ENCODE measurements at regions not wholly inside any gene's neighbourhood (a gene's known extent, or its start where the extent isn't known, plus 50 kb on each side); places are given as distances from the start of the nearest gene placed in this dataset.

DNA sequence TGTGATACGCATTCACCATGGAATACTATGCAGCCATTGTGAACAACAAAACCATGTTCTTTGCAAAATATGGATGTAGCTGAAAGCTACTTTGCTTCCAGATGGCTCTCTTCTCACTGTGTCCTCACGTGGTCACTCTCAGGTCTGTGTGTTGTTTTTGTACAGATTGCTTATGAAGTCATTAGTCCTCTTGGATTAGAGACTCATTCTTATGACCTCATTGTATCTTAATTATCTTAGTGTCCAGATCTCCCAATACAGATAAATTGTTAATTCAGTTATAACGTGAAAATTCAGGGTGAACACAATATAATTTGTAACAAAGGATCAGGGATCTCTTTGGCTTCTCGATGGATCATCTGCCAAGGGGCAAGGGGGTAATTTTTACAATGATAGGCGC, 100.4 kb upstream of the TOP3B start:
- WGBS, 2 donors = 64 to 67% methylated on average over 5 of the region's 5 CpGs
- H3K9me3 ChIP-seq (ENCODE audit: control insufficient read depth, low read length) = no peaks in the 10 kb centered on the region
- intact Hi-C loops (cut with DNase I) = no loop called here
- H3K27ac ChIP-seq (ENCODE audit: low read depth in 1 of 2, low read length in 2 of 2) = no peak overlapping the region
- H3K36me3 ChIP-seq (ENCODE audit: control insufficient read depth in 1 of 2, insufficient read depth in 2 of 2, low read length in 1 of 2) = no peaks in the 10 kb centered on the region
- no peaks in the 10 kb centered on the region for H3K27me3 ChIP-seq (ENCODE audit: control insufficient read depth in 1 of 2, insufficient read depth in 2 of 2, low read length in 1 of 2)
- H3K4me3 ChIP-seq (ENCODE audit: low read length in 2 of 2) = no peak overlapping the region
- ATAC-seq (ENCODE audit: low FRiP score) (no peak), DNase-seq (no peak)
- no peaks in the 10 kb centered on the region for H3K4me1 ChIP-seq (ENCODE audit: control insufficient read depth in 1 of 2, insufficient read depth in 2 of 2, low read length in 2 of 2)

DNA sequence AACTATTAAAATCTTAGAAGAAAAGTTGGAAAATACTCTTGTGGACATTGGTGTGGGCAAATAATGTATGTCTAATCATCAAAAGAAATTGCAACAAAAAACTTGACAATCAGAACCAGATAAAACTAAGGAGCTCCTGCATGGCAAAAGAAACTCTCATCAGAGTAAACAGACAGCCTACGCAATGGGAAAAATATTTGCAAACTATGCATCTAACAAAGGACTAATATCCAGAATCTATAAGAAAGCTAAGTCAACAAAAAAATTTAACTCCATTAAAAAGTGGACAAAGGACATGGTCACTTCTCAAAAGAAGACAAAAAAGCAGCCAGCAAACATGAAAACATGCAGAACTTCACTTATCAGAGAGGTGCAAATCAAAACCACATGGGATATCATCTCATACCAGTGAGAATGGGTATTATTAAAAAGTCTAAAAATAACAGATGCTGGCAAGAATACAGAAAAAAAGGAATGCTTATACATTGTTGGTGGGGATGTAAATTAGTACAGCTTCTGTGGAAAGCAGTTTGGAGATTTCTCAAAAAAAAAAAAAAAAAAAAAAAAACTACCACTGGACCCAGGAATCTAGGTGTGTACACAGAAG, 99.7 kb upstream of the TOP3B start:
- Histone ChIP-seq H3K9me3 (ENCODE audit: control insufficient read depth, low read length) (no peaks in the 10 kb centered on the region), H3K4me3 (ENCODE audit: low read length in 2 of 2) (no peak overlapping the region), H3K36me3 (ENCODE audit: control insufficient read depth in 1 of 2, insufficient read depth in 2 of 2, low read length in 1 of 2) (no peaks in the 10 kb centered on the region), H3K4me1 (ENCODE audit: control insufficient read depth in 1 of 2, insufficient read depth in 2 of 2, low read length in 2 of 2) (no peaks in the 10 kb centered on the region), H3K27me3 (ENCODE audit: control insufficient read depth in 1 of 2, insufficient read depth in 2 of 2, low read length in 1 of 2) (no peaks in the 10 kb centered on the region), H3K27ac (ENCODE audit: low read depth in 1 of 2, low read length in 2 of 2) (no peak overlapping the region)
- WGBS, 2 donors = 78 to 84% methylated on average over 1 of the region's 1 CpG
- DNase-seq = no peak
- ATAC-seq (ENCODE audit: low FRiP score) = no peak
- intact Hi-C loops (cut with DNase I) = no loop called here

- WGBS, 2 donors = 48 to 54% methylated on average over 2 of the region's 2 CpGs
- DNase-seq = no peak
- no peak for ATAC-seq (ENCODE audit: low FRiP score)
- intact Hi-C loops (cut with DNase I) = no loop called here
- H3K27me3 ChIP-seq (ENCODE audit: control insufficient read depth in 1 of 2, insufficient read depth in 2 of 2, low read length in 1 of 2) = no peaks in the 10 kb centered on the region
- no peak overlapping the region for H3K27ac ChIP-seq (ENCODE audit: low read depth in 1 of 2, low read length in 2 of 2)
- H3K36me3 ChIP-seq (ENCODE audit: control insufficient read depth in 1 of 2, insufficient read depth in 2 of 2, low read length in 1 of 2) = no peaks in the 10 kb centered on the region
- H3K4me1 ChIP-seq (ENCODE audit: control insufficient read depth in 1 of 2, insufficient read depth in 2 of 2, low read length in 2 of 2) = no peaks in the 10 kb centered on the region
- H3K4me3 ChIP-seq (ENCODE audit: low read length in 2 of 2) = no peak overlapping the region
- H3K9me3 ChIP-seq (ENCODE audit: control insufficient read depth, low read length) = no peaks in the 10 kb centered on the region
Observed at GRCh38 chr22:22080270-22080669, 97.7 kb upstream of the TOP3B start.

DNA sequence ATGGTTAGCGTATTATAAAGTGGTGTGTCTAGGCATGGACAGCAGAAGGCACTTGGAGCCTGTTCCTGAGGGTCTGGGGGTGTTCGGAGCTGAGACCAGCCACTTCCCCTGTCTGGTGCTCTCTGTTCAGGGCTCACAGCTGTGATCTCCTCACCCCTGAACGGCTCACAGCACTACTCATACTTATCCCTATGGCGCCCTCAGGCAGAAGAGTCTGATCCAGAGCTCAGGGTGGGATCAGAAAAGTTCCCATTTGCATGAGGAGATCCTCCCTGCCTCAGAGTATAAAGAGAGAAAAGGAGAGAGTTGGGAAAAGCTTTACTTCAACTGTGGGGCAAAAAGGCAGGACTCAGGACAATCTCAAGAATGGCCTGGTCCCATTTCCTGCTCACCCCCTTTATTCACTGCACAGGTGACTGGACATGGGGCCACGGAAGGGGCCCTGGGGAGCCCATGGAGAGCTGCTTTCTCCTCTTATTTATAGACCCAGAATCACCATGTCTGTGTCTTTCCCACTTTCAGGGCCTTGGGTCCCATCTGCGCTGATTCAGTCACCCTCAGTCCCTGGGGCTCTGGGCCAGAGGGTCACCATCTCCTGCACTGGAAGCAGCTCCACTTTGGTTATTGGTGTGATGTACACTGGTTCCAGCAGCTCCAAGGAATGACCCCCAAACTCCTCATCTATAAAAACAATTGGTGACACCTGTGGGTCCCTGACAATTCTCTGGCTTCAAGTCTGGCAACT, 97.0 kb upstream of the TOP3B start:
- Histone ChIP-seq H3K27ac (ENCODE audit: low read depth in 1 of 2, low read length in 2 of 2) (no peak overlapping the region), H3K4me1 (ENCODE audit: control insufficient read depth in 1 of 2, insufficient read depth in 2 of 2, low read length in 2 of 2) (no peaks in the 10 kb centered on the region), H3K9me3 (ENCODE audit: control insufficient read depth, low read length) (no peaks in the 10 kb centered on the region), H3K27me3 (ENCODE audit: control insufficient read depth in 1 of 2, insufficient read depth in 2 of 2, low read length in 1 of 2) (no peaks in the 10 kb centered on the region), H3K36me3 (ENCODE audit: control insufficient read depth in 1 of 2, insufficient read depth in 2 of 2, low read length in 1 of 2) (no peaks in the 10 kb centered on the region), H3K4me3 (ENCODE audit: low read length in 2 of 2) (no peak overlapping the region)
- WGBS, 2 donors = 69 to 75% methylated on average over 6 of the region's 6 CpGs
- no peak for ATAC-seq (ENCODE audit: low FRiP score)
- no peak for DNase-seq
- intact Hi-C loops (cut with DNase I) = no loop called here

GRCh38 chr22:22078329-22078728, 95.7 kb upstream of the TOP3B start:
- Histone ChIP-seq H3K27ac (ENCODE audit: low read depth in 1 of 2, low read length in 2 of 2) (no peak overlapping the region), H3K4me1 (ENCODE audit: control insufficient read depth in 1 of 2, insufficient read depth in 2 of 2, low read length in 2 of 2) (no peaks in the 10 kb centered on the region), H3K4me3 (ENCODE audit: low read length in 2 of 2) (no peak overlapping the region), H3K36me3 (ENCODE audit: control insufficient read depth in 1 of 2, insufficient read depth in 2 of 2, low read length in 1 of 2) (no peaks in the 10 kb centered on the region), H3K9me3 (ENCODE audit: control insufficient read depth, low read length) (no peaks in the 10 kb centered on the region), H3K27me3 (ENCODE audit: control insufficient read depth in 1 of 2, insufficient read depth in 2 of 2, low read length in 1 of 2) (no peaks in the 10 kb centered on the region)
- no peak for ATAC-seq (ENCODE audit: low FRiP score)
- intact Hi-C loops (cut with DNase I) = no loop called here
- DNase-seq = no peak
- 0 to 45% methylated on average over 1 of the region's 1 CpG for whole genome bisulfite sequencing, 2 donors

DNA sequence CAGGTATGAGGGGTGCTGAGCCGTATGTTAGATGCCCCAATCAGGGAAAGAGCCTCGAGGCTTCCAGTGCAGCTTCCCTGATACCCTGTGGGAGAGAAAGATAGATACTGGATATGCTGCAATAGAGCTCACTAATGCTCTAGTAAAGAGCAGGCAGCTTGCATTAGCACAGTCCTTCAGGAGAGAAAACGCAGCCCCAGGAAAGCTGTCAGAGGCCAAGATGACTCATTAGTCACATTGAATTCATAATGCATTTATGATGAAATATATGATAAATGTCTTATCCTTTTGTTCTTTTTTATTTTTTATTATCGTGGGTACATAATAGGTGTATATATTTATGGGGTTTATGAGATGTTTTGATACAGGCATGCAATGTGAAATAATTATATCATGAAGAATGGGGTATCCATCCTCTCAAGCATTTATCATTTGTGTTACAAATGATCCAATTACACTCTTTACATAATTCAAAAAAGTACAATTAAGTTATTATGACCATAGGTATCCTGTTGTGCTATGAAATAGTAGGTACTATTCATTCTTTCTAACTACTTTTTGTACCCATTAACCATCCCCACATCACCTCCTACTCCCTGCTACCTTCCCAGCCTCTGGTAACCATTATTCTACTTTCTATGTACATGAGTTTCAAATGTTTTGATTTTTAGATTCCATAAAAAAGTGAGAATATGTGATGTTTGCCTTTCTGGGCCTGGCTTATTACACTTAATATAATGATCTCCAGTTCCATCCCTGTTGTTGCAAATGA, 94.5 kb upstream of the TOP3B start:
- no peaks in the 10 kb centered on the region for H3K4me1 ChIP-seq (ENCODE audit: control insufficient read depth in 1 of 2, insufficient read depth in 2 of 2, low read length in 2 of 2)
- ATAC-seq (ENCODE audit: low FRiP score) = no peak
- WGBS, 2 donors = 54 to 59% methylated on average over 4 of the region's 4 CpGs

DNA sequence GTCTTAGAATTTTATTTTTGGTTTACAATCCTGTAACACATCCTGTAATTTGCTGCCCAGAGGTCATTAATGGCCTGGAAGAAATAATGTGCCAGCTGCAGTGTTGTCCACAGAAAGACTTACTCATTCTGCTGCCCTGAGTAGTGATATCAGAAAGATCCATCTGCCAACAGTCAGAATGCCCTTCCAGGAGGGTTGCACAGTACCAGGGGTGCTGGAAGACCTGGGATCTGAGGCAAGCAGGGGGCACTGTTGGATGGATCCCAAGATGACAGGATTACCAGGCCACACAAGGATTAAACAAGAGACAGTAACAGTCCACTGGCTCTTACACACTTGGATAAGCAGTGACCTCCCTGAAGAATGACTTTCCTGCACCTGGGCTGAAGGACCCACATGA, 93.8 kb upstream of the TOP3B start:
- no peaks in the 10 kb centered on the region for H3K9me3 ChIP-seq (ENCODE audit: control insufficient read depth, low read length)
- no peak for ATAC-seq (ENCODE audit: low FRiP score)
- intact Hi-C loops (cut with DNase I) = no loop called here

More for the DNA sequence above, 94.5 kb upstream of the TOP3B start:
- Histone ChIP-seq H3K36me3 (ENCODE audit: control insufficient read depth in 1 of 2, insufficient read depth in 2 of 2, low read length in 1 of 2) (no peaks in the 10 kb centered on the region), H3K4me3 (ENCODE audit: low read length in 2 of 2) (no peak overlapping the region), H3K27ac (ENCODE audit: low read depth in 1 of 2, low read length in 2 of 2) (no peak overlapping the region), H3K9me3 (ENCODE audit: control insufficient read depth, low read length) (no peaks in the 10 kb centered on the region), H3K27me3 (ENCODE audit: control insufficient read depth in 1 of 2, insufficient read depth in 2 of 2, low read length in 1 of 2) (no peaks in the 10 kb centered on the region)
- intact Hi-C loops (cut with DNase I) = no loop called here
- DNase-seq = no peak

GRCh38 chr22:22075382-22076163, 93.0 kb upstream of the TOP3B start:
- DNase-seq = no peak

More for the DNA sequence above, 93.8 kb upstream of the TOP3B start:
- no peaks in the 10 kb centered on the region for H3K27me3 ChIP-seq (ENCODE audit: control insufficient read depth in 1 of 2, insufficient read depth in 2 of 2, low read length in 1 of 2)
- H3K4me3 ChIP-seq (ENCODE audit: low read length in 2 of 2) = no peak overlapping the region
- H3K27ac ChIP-seq (ENCODE audit: low read depth in 1 of 2, low read length in 2 of 2) = no peak overlapping the region
- H3K4me1 ChIP-seq (ENCODE audit: control insufficient read depth in 1 of 2, insufficient read depth in 2 of 2, low read length in 2 of 2) = no peaks in the 10 kb centered on the region
- H3K36me3 ChIP-seq (ENCODE audit: control insufficient read depth in 1 of 2, insufficient read depth in 2 of 2, low read length in 1 of 2) = no peaks in the 10 kb centered on the region
- DNase-seq = no peak

More at GRCh38 chr22:22075382-22076163, 93.0 kb upstream of the TOP3B start:
- H3K36me3 ChIP-seq (ENCODE audit: control insufficient read depth in 1 of 2, insufficient read depth in 2 of 2, low read length in 1 of 2) = no peaks in the 10 kb centered on the region
- H3K4me1 ChIP-seq (ENCODE audit: control insufficient read depth in 1 of 2, insufficient read depth in 2 of 2, low read length in 2 of 2) = no peaks in the 10 kb centered on the region
- WGBS, 2 donors = 81 to 85% methylated on average over 12 of the region's 12 CpGs
- peak; percentile 11 for ATAC-seq (ENCODE audit: low FRiP score)
- intact Hi-C loops (cut with DNase I) = no loop called here
- H3K27me3 ChIP-seq (ENCODE audit: control insufficient read depth in 1 of 2, insufficient read depth in 2 of 2, low read length in 1 of 2) = no peaks in the 10 kb centered on the region
- H3K27ac ChIP-seq (ENCODE audit: low read depth in 1 of 2, low read length in 2 of 2) = no peak overlapping the region
- H3K4me3 ChIP-seq (ENCODE audit: low read length in 2 of 2) = no peak overlapping the region
- no peaks in the 10 kb centered on the region for H3K9me3 ChIP-seq (ENCODE audit: control insufficient read depth, low read length)

Data from aorta (tissue), 5 donors.